ENCODE measurements at regions not wholly inside any gene's neighbourhood (a gene's known extent, or its start where the extent isn't known, plus 50 kb on each side); places are given as distances from the start of the nearest gene placed in this dataset.

DNA sequence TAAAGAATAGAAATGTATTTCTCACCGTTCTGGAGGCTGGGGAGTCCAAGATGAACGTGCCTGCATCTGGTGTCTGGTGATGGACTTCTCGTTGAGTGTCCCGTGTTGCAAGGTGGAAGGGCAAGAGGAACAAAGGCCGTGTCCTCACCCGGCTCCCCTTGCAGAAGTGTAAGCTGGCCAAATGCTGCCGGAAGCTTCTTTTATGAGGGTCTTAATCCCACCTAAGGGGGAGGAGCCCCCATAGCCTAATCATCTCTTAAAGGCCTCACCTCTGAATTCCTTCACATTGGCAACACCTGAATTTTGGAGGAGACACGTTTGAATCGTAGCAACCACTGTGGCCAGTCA is 99.1 kb upstream of the DAP start:
- TF ChIP-seq CTCF (IDR thresholded peaks at IDR 0.05; ENCODE audit: low read depth, low read length, poor library complexity, severe bottlenecking): no peak
- TF ChIP-seq EZH2phosphoT487 (IDR thresholded peaks at IDR 0.05; ENCODE audit: borderline replicate concordance, low read length): no peak
